ENCODE measurements at regions not wholly inside any gene's neighbourhood (a gene's known extent, or its start where the extent isn't known, plus 50 kb on each side); places are given as distances from the start of the nearest gene placed in this dataset.

DNA sequence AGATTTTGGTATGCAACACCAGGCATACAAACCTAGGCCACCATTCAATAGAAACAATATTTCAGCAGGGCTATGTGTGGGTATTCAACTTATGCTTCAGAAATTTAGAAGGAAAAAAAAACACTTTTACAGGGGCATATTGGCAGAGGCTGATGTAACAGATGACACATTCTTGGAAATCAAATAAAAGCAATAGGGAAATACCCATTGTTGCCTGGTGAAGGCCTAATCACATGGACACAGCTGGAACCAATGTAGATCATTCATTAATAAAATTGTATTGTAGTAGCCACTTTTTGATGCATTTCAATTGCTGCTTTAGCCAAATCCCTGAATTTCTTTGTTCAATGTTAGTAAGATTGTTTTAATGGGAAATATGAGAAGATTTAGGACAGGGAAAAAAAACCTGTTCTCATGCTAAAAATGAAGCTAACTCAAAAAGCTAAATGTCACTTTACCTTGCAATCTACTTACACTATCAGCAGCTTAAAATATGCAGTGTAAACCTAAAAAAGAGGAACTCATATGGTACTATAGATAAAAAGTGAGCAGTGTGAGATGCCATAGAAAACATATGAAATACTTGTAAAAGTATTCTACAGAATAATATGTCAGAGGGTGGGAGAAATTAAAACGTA, 289.4 kb downstream of the ZEB2 start:
- TF ChIP-seq, protein P1, sequence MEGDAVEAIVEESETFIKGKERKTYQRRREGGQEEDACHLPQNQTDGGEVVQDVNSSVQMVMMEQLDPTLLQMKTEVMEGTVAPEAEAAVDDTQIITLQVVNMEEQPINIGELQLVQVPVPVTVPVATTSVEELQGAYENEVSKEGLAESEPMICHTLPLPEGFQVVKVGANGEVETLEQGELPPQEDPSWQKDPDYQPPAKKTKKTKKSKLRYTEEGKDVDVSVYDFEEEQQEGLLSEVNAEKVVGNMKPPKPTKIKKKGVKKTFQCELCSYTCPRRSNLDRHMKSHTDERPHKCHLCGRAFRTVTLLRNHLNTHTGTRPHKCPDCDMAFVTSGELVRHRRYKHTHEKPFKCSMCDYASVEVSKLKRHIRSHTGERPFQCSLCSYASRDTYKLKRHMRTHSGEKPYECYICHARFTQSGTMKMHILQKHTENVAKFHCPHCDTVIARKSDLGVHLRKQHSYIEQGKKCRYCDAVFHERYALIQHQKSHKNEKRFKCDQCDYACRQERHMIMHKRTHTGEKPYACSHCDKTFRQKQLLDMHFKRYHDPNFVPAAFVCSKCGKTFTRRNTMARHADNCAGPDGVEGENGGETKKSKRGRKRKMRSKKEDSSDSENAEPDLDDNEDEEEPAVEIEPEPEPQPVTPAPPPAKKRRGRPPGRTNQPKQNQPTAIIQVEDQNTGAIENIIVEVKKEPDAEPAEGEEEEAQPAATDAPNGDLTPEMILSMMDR (conservative IDR thresholded peaks at IDR 0.05): no peak
- Histone ChIP-seq H4K8ac (replicated peaks; ENCODE audit: insufficient read length, low read depth, low read length) (no peak overlapping the region), H2BK15ac (ENCODE audit: low read depth, low read length) (no peak overlapping the region), H3K9me3 (ENCODE audit: control insufficient read depth, low read depth, low read length) (no peaks in the 10 kb centered on the region), H2BK12ac (ENCODE audit: insufficient read length, low read depth, low read length) (no peak overlapping the region), H3K4ac (ENCODE audit: low read depth, low read length) (no peak overlapping the region), H3K27ac (ENCODE audit: insufficient read length, low read depth, low read length) (no peak overlapping the region), H3K23me2 (ENCODE audit: insufficient read length, low read depth, low read length, poor library complexity, severe bottlenecking) (no peaks in the 10 kb centered on the region), H3K23ac (ENCODE audit: insufficient read length, low read depth, low read length) (no peak overlapping the region), H3K4me1 (ENCODE audit: insufficient read depth, low read length) (peaks cover 4% of the 10 kb centered on the region; the same call in 1 of the 2 replicates), H3K18ac (ENCODE audit: insufficient read length, low read depth, low read length) (no peak overlapping the region), H3K56ac (ENCODE audit: insufficient read length, low read depth, low read length) (no peak overlapping the region), H3K14ac (ENCODE audit: insufficient read depth, low read length) (no peak overlapping the region), H4K5ac (ENCODE audit: insufficient read length, low read depth, low read length) (no peak overlapping the region), H2AK5ac (ENCODE audit: insufficient read length, low read length) (no peak overlapping the region), H3K9ac (ENCODE audit: extremely low read depth, insufficient read length, low read length) (no peak overlapping the region), H3T11ph (ENCODE audit: low read length) (no peak overlapping the region), H2BK20ac (ENCODE audit: low read depth, low read length, poor library complexity, severe bottlenecking) (no peak overlapping the region), H3K79me1 (ENCODE audit: insufficient read depth, low read depth, low read length, poor library complexity, severe bottlenecking) (no peaks in the 10 kb centered on the region), H4K20me1 (ENCODE audit: control insufficient read depth, insufficient read depth, insufficient read length) (no peaks in the 10 kb centered on the region), H2AFZ (ENCODE audit: low read length) (no peak overlapping the region), H3K79me2 (ENCODE audit: insufficient read depth, low read length) (no peaks in the 10 kb centered on the region), H3K27me3 (ENCODE audit: insufficient read depth, low read length) (no peaks in the 10 kb centered on the region), H2BK120ac (ENCODE audit: low read depth, low read length, poor library complexity, severe bottlenecking) (no peak overlapping the region), H2BK5ac (ENCODE audit: insufficient read length, low read length) (no peak overlapping the region), H4K91ac (ENCODE audit: insufficient read length, low read depth, low read length) (no peak overlapping the region), H3K4me2 (ENCODE audit: insufficient read depth, insufficient read length, low read length) (no peak overlapping the region)
- H3K9me3 Mint-ChIP-seq: no peaks in the 10 kb centered on the region
- H3K36me3 Mint-ChIP-seq (ENCODE audit: insufficient read depth in 1 of 3, low read depth in 3 of 3): no peaks in the 10 kb centered on the region
- WGBS (ENCODE audit: extremely low coverage, insufficient read length, low lambda C conversion rate): no CpG with 5 or more reads among the region's 1 CpG
- no peaks in the 10 kb centered on the region for H3K27me3 Mint-ChIP-seq (ENCODE audit: low read depth)
- peaks cover 38 to 40% of the 10 kb centered on the region in 2 experiments for H3K4me1 Mint-ChIP-seq
- H3K4me3 Mint-ChIP-seq: no peak overlapping the region
- H3K27ac Mint-ChIP-seq: 0 out of 7 replicates have a peak overlapping the region, but pooled peaks of 1 of the 3 experiments have one; percentile 12
- no peak for DNase-seq

Data from H9 (cell line).